Choroid plexus epithelial cell (primary cell): ENCODE measurements at regions not wholly inside any gene's neighbourhood (a gene's known extent, or its start where the extent isn't known, plus 50 kb on each side); places are given as distances from the start of the nearest gene placed in this dataset.
A peak's percentile ranks its signal among the peaks of the same experiment; 100 is the strongest.
"Not testable (repeated sequence)": the region's sequence is repeated elsewhere in the genome, so short reads cannot be mapped to it uniquely, and the experiment has no call there.

Source experiments
- DNase-seq: peaks from one replicate; pipeline ENCODE4 v3.0.0-alpha.2; 2010; ENCODE audit warnings: low read depth
- H3K4me3 ChIP-seq: 2 replicates; pipeline ENCODE4 v1.5.1; 2011; ENCODE audit warnings: low read depth, mild to moderate bottlenecking, control low read depth, low read length, moderate library complexity
- CTCF ChIP-seq: conservative IDR thresholded peaks from 2 replicates; pipeline ENCODE4 v1.5.1; 2011; ENCODE audit warnings: low read depth, mild to moderate bottlenecking, control low read depth, inconsistent platforms, low read length, moderate library complexity

GRCh38 chr15:72845981-72846383 is 62.4 kb upstream of the ADPGK start:
- DNase-seq: peak; percentile 52
- no peak for TF ChIP-seq CTCF
- H3K4me3 ChIP-seq: no peak overlapping the region

GRCh38 chr15:72844067-72844466 is 60.5 kb upstream of the ADPGK start:
- no peak overlapping the region for H3K4me3 ChIP-seq
- DNase-seq: no peak
- TF ChIP-seq CTCF: no peak

- not testable (repeated sequence) for DNase-seq, H3K4me3 ChIP-seq
These were observed 59.8 kb upstream of the ADPGK start for GRCh38 chr15:72843340-72843739.

- no peak overlapping the region for H3K4me3 ChIP-seq
- no peak for TF ChIP-seq CTCF
- no peak for DNase-seq
These were observed 56.6 kb upstream of the ADPGK start for GRCh38 chr15:72840114-72840513.

- H3K4me3 ChIP-seq: no peak overlapping the region
- no peak for TF ChIP-seq CTCF
- peak; percentile 68 for DNase-seq
These were observed 54.8 kb upstream of the ADPGK start for GRCh38 chr15:72838311-72838731.

GRCh38 chr15:72836676-72837330 is 53.2 kb upstream of the ADPGK start:
- H3K4me3 ChIP-seq: no peak overlapping the region
- TF ChIP-seq CTCF: no peak
- no peak for DNase-seq

GRCh38 chr15:72835294-72835890 is 51.8 kb upstream of the ADPGK start:
- peak; percentile 67 for TF ChIP-seq CTCF
- H3K4me3 ChIP-seq: no peak overlapping the region
- peak; percentile 49 for DNase-seq
